HEK293T (cell line): ENCODE measurements at regions not wholly inside any gene's neighbourhood (a gene's known extent, or its start where the extent isn't known, plus 50 kb on each side); places are given as distances from the start of the nearest gene placed in this dataset.

Source experiments
- CTCF ChIA-PET: fragments of 350-600 bp; formaldehyde crosslinking; extraction: SDS; loops from one replicate; lab custom pipeline; 2021; ENCODE audit warnings: antibody characterized with exemption, inconsistent platforms; lab: Yijun Ruan, JAX
- POLR2A ChIA-PET: fragments of 350-600 bp; formaldehyde crosslinking; extraction: SDS; loops from one replicate; lab custom pipeline; 2020; ENCODE audit warnings: antibody characterized with exemption, inconsistent platforms; lab: Yijun Ruan, JAX
- DNase-seq: peaks from one replicate; pipeline ENCODE4 v3.0.0; 2012; ENCODE audit warnings: mixed read lengths; ENCODE audit errors: extremely low spot score
- ARNT ChIP-seq: fragments of 450-650 bp; IDR thresholded peaks from 2 replicates; pipeline ENCODE4 v1.6.1; 2017; ENCODE audit warnings: mild to moderate bottlenecking
- BHLHE40 ChIP-seq: fragments of 450-650 bp; IDR thresholded peaks from 2 replicates; pipeline ENCODE4 v1.6.1; 2016; ENCODE audit warnings: mild to moderate bottlenecking, moderate library complexity, borderline replicate concordance
- CTBP1 ChIP-seq: fragments of 450-650 bp; IDR thresholded peaks from 2 replicates; pipeline ENCODE4 v1.6.1; 2016; ENCODE audit warnings: borderline replicate concordance
- ELF4 ChIP-seq: fragments of 450-650 bp; IDR thresholded peaks from 2 replicates; pipeline ENCODE4 v1.6.1; 2017; ENCODE audit warnings: antibody characterized with exemption
- FOXA1 ChIP-seq: fragments of 450-650 bp; IDR thresholded peaks from 2 replicates; pipeline ENCODE4 v1.6.1; 2016; ENCODE audit warnings: mild to moderate bottlenecking
- FOXK2 ChIP-seq: fragments of 450-650 bp; IDR thresholded peaks from 2 replicates; pipeline ENCODE4 v1.6.1; 2016; ENCODE audit warnings: mild to moderate bottlenecking
- FOXM1 ChIP-seq: fragments of 450-650 bp; IDR thresholded peaks from 2 replicates; pipeline ENCODE4 v1.6.1; 2017; ENCODE audit warnings: mild to moderate bottlenecking, borderline replicate concordance
- HDGF ChIP-seq: fragments of 450-650 bp; IDR thresholded peaks from 2 replicates; pipeline ENCODE4 v1.6.1; 2017; ENCODE audit warnings: antibody characterized with exemption, borderline replicate concordance
- L3MBTL2 ChIP-seq: fragments of 450-650 bp; conservative IDR thresholded peaks from 2 replicates; pipeline ENCODE4 v1.6.1; 2016; ENCODE audit warnings: mild to moderate bottlenecking
- LEF1 ChIP-seq: fragments of 450-650 bp; IDR thresholded peaks from 2 replicates; pipeline ENCODE4 v1.6.1; 2017; ENCODE audit warnings: mild to moderate bottlenecking, borderline replicate concordance
- NFRKB ChIP-seq: fragments of 450-650 bp; IDR thresholded peaks from 2 replicates; pipeline ENCODE4 v1.6.1; 2016; ENCODE audit warnings: mild to moderate bottlenecking, moderate library complexity
- PKNOX1 ChIP-seq: fragments of 450-650 bp; IDR thresholded peaks from 2 replicates; pipeline ENCODE4 v1.6.1; 2016
- SP1 ChIP-seq: fragments of 450-650 bp; IDR thresholded peaks from 2 replicates; pipeline ENCODE4 v1.6.1; 2017
- SUZ12 ChIP-seq: fragments of 450-650 bp; IDR thresholded peaks from 2 replicates; pipeline ENCODE4 v1.6.1; 2016; ENCODE audit warnings: mild to moderate bottlenecking
- TARDBP ChIP-seq: fragments of 450-650 bp; IDR thresholded peaks from 2 replicates; pipeline ENCODE4 v1.6.1; 2016
- ZNF384 ChIP-seq: fragments of 450-650 bp; IDR thresholded peaks from 2 replicates; pipeline ENCODE4 v1.6.1; 2016

GRCh38 chr1:90510143-90510542 lies 207.0 kb downstream of the BARHL2 start:
- TF ChIP-seq L3MBTL2 (no peak), FOXA1 (no peak), SUZ12 (no peak), FOXK2 (no peak), ZNF384 (no peak), TARDBP (no peak), BHLHE40 (no peak), FOXM1 (no peak), NFRKB (no peak), PKNOX1 (no peak), CTBP1 (no peak), ARNT (no peak)
- DNase-seq = no peak
- CTCF ChIA-PET = no interaction called here
- POLR2A ChIA-PET = no interaction called here

GRCh38 chr1:90509225-90510048 lies 207.7 kb downstream of the BARHL2 start:
- no peak for DNase-seq
- POLR2A ChIA-PET = no interaction called here
- no peak for TF ChIP-seq FOXK2
- no peak for TF ChIP-seq ZNF384
- TF ChIP-seq TARDBP = no peak
- no peak for TF ChIP-seq CTBP1
- no peak for TF ChIP-seq ELF4
- TF ChIP-seq HDGF = no peak
- TF ChIP-seq ARNT = no peak
- no peak for TF ChIP-seq FOXM1
- no peak for TF ChIP-seq SUZ12
- no peak for TF ChIP-seq SP1
- no peak for TF ChIP-seq FOXA1
- no peak for TF ChIP-seq NFRKB
- no peak for TF ChIP-seq PKNOX1
- no peak for TF ChIP-seq BHLHE40
- CTCF ChIA-PET = no interaction called here

- ChIA-PET POLR2A (no interaction called here), CTCF (no interaction called here)
- TF ChIP-seq ARNT (no peak), TARDBP (no peak), L3MBTL2 (no peak), NFRKB (no peak), SUZ12 (no peak), SP1 (no peak), PKNOX1 (no peak), HDGF (no peak), BHLHE40 (no peak), LEF1 (no peak), FOXA1 (no peak), ZNF384 (no peak), CTBP1 (no peak), FOXM1 (no peak)
- DNase-seq = no peak
Measured at GRCh38 chr1:90508376-90509167, 208.5 kb downstream of the BARHL2 start.

- ChIA-PET CTCF (no interaction called here), POLR2A (no interaction called here)
- TF ChIP-seq SUZ12 (no peak), ELF4 (no peak), ARNT (no peak), BHLHE40 (no peak), FOXA1 (no peak), CTBP1 (no peak), HDGF (no peak), SP1 (no peak)
- no peak for DNase-seq
Measured at GRCh38 chr1:90507173-90507572, 209.9 kb downstream of the BARHL2 start.

GRCh38 chr1:90505806-90506205 lies 211.3 kb downstream of the BARHL2 start:
- ChIA-PET CTCF (no interaction called here), POLR2A (no interaction called here)
- no peak for DNase-seq
- TF ChIP-seq FOXM1 (no peak), ARNT (no peak), NFRKB (no peak), ZNF384 (no peak), ELF4 (no peak), L3MBTL2 (no peak), SP1 (no peak), CTBP1 (no peak), LEF1 (no peak), FOXK2 (no peak), FOXA1 (no peak), TARDBP (no peak), PKNOX1 (no peak), BHLHE40 (no peak)
